K562 (cell line): ENCODE measurements at regions not wholly inside any gene's neighbourhood (a gene's known extent, or its start where the extent isn't known, plus 50 kb on each side); places are given as distances from the start of the nearest gene placed in this dataset.

Experiments used
- BCL6 ChIP-seq: fragments of 250-450 bp; sonication (Bioruptor Pico); IDR thresholded peaks from 2 replicates; pipeline ENCODE4 v1.4.0; 2020
- MIER1 ChIP-seq: fragments of 450-650 bp; IDR thresholded peaks from 2 replicates; pipeline ENCODE4 v1.6.1; 2016; ENCODE audit warnings: antibody characterized with exemption, mild to moderate bottlenecking, low read depth
- PCBP1 ChIP-seq: fragments of 200-400 bp; formaldehyde crosslinking; IDR thresholded peaks from 2 replicates; pipeline ENCODE4 v1.6.1; 2018; ENCODE audit warnings: mild to moderate bottlenecking, low read depth, low read length; ENCODE audit not compliant: poor library complexity, severe bottlenecking
- POLR2G ChIP-seq: fragments of 200-400 bp; formaldehyde crosslinking; IDR thresholded peaks from 2 replicates; pipeline ENCODE4 v1.6.1; 2017; ENCODE audit warnings: low read depth, mild to moderate bottlenecking, antibody characterized with exemption, low read length, moderate library complexity
- TSC22D4 ChIP-seq: fragments of 450-650 bp; IDR thresholded peaks from 2 replicates; pipeline ENCODE4 v1.6.1; 2016; ENCODE audit warnings: missing genetic modification characterization, missing biosample characterization, control low read depth
- XRCC4 ChIP-seq: IDR thresholded peaks from one replicate; pipeline ENCODE4 v1.6.1; 2011; ENCODE audit not compliant: insufficient read depth, insufficient read length; ENCODE audit errors: extremely low read depth
- ZNF76 ChIP-seq: fragments of 250-450 bp; sonication (Bioruptor Pico); IDR thresholded peaks from 2 replicates; pipeline ENCODE4 v1.4.0; 2020; ENCODE audit warnings: mild to moderate bottlenecking, moderate library complexity, borderline replicate concordance
- TF ChIP-seq, protein P1 (sequence below), 2 experiments: fragments of 450-650 bp in 1 of 2; IDR thresholded peaks; 2 replicates each; pipeline ENCODE4 v1.6.1; 2011 to 2017; ENCODE audit warnings: low read depth in 2 of 2, antibody characterized with exemption in 1 of 2, borderline replicate concordance in 1 of 2, low read length in 1 of 2, mild to moderate bottlenecking in 1 of 2, mixed read lengths in 1 of 2; ENCODE audit not compliant: control insufficient read depth in 1 of 2
- TF ChIP-seq, protein P2 (sequence below): fragments of 200-800 bp; sonication (Bioruptor generic); IDR thresholded peaks from 2 replicates; pipeline ENCODE4 v1.6.1; 2017; ENCODE audit warnings: missing genetic modification characterization, missing compliant biosample characterization

DNA sequence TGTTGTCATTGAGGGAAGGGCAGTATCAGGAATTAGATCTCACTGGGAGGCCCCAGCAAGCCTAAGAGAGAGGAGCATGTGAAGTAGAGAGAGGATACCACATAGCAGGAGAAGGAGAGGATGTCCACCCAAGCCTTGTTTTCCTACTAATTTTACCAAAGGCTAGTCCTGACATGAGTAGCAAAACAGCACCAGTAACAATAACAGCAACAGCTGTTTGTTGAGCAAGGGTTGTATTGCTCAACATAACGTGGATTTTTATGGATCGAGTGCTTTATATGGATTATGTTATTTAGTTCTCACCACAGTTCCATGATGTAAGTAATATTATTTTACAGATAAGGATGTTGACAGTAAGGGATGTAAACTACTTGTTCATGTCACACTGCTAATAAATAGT, 135.2 kb upstream of the DLX6 start (continued):
- no peak for TF ChIP-seq PCBP1
- TF ChIP-seq POLR2G: no peak
- TF ChIP-seq, protein P1, sequence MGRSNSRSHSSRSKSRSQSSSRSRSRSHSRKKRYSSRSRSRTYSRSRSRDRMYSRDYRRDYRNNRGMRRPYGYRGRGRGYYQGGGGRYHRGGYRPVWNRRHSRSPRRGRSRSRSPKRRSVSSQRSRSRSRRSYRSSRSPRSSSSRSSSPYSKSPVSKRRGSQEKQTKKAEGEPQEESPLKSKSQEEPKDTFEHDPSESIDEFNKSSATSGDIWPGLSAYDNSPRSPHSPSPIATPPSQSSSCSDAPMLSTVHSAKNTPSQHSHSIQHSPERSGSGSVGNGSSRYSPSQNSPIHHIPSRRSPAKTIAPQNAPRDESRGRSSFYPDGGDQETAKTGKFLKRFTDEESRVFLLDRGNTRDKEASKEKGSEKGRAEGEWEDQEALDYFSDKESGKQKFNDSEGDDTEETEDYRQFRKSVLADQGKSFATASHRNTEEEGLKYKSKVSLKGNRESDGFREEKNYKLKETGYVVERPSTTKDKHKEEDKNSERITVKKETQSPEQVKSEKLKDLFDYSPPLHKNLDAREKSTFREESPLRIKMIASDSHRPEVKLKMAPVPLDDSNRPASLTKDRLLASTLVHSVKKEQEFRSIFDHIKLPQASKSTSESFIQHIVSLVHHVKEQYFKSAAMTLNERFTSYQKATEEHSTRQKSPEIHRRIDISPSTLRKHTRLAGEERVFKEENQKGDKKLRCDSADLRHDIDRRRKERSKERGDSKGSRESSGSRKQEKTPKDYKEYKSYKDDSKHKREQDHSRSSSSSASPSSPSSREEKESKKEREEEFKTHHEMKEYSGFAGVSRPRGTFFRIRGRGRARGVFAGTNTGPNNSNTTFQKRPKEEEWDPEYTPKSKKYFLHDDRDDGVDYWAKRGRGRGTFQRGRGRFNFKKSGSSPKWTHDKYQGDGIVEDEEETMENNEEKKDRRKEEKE (IDR thresholded peaks at IDR 0.05; ENCODE audit: borderline replicate concordance in 1 of 2, control insufficient read depth in 1 of 2, low read depth in 2 of 2, low read length in 1 of 2): no peak
- TF ChIP-seq XRCC4: no peak
- TF ChIP-seq TSC22D4 (tag): no peak
- TF ChIP-seq MIER1: no peak
- TF ChIP-seq, protein P2, sequence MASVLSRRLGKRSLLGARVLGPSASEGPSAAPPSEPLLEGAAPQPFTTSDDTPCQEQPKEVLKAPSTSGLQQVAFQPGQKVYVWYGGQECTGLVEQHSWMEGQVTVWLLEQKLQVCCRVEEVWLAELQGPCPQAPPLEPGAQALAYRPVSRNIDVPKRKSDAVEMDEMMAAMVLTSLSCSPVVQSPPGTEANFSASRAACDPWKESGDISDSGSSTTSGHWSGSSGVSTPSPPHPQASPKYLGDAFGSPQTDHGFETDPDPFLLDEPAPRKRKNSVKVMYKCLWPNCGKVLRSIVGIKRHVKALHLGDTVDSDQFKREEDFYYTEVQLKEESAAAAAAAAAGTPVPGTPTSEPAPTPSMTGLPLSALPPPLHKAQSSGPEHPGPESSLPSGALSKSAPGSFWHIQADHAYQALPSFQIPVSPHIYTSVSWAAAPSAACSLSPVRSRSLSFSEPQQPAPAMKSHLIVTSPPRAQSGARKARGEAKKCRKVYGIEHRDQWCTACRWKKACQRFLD: no peak
- no peak for TF ChIP-seq BCL6 (CRISPR knock-in tag)
- no peak for TF ChIP-seq ZNF76
